Superior temporal gyrus (tissue), 1 donor: ENCODE measurements at regions not wholly inside any gene's neighbourhood (a gene's known extent, or its start where the extent isn't known, plus 50 kb on each side); places are given as distances from the start of the nearest gene placed in this dataset.

ENCODE experiments used
- DNase-seq: peaks from one replicate; pipeline ENCODE4 v3.0.0-alpha.2; 2016; ENCODE audit errors: extremely low spot score

DNA sequence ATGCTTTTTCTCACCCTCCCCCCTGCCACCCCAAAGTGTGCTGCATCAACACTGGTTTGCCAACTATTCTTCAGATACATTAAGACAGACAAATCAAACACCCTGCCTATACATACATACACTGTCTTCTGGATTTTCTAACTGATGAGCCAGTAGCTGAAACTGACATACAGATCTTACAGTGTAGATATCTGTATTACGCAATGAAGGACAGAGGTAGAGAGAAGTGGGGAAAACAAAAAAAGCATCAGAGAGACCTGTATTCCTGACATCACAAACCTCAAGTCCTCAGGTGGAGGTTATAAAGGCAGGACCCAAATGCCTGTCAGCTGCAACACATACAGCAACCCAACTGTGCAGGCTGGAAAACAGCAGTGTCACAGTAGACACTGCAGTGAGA lies 535.4 kb downstream of the HACE1 start:
- no peak for DNase-seq

DNA sequence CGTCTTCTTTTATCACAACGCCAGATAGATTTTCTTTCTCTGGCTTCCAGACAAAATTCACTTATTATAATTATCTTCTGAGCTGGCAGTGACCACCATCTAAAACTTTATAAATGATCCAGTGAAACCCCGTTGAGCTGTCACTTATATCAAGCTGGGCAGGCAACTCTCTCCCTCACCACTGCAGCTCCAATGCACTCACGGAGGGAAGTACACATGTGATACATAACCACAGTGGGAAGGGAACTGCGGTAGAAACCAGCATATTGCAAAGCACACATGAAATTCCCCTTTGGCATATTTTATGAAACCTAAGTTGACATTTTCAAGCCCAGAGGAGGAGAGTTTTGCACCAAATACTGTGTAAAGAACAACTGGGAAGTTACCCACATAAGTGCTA lies 536.9 kb downstream of the HACE1 start:
- no peak for DNase-seq

DNA sequence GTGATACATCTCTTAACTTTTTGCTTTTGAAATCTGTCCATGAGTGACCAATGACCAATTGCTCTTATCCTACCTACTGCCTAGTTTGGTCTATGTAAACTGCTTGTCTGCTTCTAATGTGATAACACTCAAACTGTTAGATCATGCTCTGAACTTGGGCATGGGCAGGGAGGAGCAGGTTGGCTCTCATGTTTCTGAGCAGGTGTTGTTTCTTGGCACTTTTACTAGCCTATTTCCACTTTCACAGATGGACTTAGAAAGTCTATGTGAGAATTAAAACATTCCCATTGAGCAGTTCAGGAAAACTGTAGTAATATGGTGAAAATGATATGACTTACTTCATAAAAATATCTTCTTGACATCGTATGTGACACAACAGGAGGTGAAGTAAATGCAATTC lies 538.4 kb downstream of the HACE1 start:
- no peak for DNase-seq

GRCh38 chr6:104320896-104321295 lies 538.8 kb downstream of the HACE1 start:
- no peak for DNase-seq

- DNase-seq: no peak
These were observed 546.9 kb downstream of the HACE1 start for GRCh38 chr6:104312851-104313250.

DNA sequence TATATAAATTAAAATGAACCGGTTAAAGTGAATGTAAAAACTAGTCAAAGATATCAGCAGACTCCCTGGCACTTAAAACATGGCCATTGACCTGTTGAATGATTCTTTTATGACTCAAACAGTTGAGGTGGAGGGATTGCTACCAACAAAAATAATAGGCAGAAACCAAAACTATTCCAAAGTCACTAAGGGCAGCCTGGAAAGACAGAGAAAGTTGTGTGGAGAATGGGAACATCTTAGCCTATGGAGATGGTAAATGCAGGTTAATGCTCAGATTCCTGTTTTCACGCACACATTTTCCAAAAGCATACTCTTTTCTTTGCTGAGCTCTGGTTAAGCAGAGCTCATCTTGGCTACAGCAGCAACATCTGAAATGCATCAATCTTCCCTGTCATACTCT lies 553.5 kb downstream of the HACE1 start:
- DNase-seq: no peak

DNA sequence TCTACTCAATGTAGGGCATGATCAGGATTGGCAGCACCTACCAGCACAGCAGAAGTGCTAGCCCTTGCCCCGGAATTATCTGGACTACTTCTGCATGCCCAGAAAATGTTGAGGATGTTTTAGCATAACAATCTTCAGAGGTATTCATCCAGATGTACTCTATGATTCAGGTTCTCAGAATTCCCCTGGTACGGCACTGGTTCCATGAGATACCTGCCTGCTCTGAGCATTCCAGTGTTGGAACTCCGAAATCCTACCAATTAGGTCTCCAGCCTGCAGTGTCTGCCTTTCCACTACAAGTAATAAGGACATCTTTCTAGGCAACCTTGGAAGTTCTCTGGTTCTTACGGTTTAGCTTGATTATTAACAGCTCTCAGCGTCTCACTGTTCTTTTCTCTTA lies 554.5 kb downstream of the HACE1 start:
- DNase-seq: no peak

DNA sequence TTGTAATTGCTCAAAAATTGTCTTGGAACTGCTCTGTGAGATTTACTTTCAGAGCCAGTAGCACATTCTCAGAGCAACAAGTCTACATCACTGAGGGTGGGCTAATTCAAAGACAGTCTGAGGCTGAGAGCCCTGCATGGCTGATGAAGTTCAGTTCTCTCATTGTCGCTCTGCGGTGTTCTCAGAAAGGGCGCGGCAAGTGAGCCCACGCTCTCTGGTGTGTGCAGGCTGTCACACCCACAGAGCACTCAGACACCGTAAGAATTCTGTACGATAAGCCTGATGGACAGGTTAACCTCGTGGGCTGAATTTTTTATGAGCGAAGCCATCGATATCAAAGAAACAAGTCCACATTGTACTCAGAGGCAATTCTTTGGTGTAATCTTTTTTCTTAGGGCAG lies 557.8 kb downstream of the HACE1 start:
- DNase-seq: no peak

GRCh38 chr6:104286641-104287040 lies 573.1 kb downstream of the HACE1 start:
- no peak for DNase-seq

DNA sequence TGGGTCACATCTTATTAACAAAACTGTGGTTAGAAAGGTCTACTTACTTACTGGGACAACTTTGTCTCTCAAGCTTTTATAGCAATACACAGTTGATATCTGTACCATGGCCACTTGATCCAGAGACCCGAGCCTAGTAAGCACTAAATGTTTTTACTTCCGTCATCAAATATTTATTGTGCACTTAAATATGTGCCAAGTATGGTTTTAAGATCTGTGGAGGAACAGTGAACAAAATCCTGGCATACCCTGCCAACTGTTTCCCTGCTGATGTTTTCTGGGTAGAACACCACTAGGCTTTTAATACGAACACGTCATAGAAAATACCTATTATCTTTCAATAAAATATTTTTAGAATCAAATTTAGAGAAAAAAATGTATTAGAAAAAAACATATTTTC lies 574.8 kb downstream of the HACE1 start:
- no peak for DNase-seq

- no peak for DNase-seq
These were observed 577.1 kb downstream of the HACE1 start for GRCh38 chr6:104282581-104282980.

- DNase-seq: no peak
These were observed 578.3 kb downstream of the HACE1 start for GRCh38 chr6:104281370-104281769.

GRCh38 chr6:104268389-104268788 lies 591.3 kb downstream of the HACE1 start:
- no peak for DNase-seq

DNA sequence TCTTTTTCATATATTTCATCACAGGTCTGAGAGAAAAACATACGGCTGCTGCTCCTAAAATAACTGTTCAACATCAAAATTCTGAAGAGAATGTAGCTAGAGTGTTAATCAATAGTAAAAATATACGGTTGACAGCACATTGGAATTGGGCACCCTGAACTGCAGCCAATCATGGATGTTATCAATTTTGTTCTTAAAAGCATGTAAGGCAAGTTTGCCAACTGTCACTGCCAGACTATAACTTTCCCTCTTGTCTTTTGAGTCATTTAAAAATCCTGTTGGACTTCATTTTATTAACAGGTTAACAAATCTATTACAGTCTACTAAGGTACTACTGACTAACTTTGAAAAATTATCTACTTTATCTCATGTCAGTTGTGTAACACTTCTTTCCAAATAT lies 592.8 kb downstream of the HACE1 start:
- DNase-seq: no peak

- no peak for DNase-seq
These were observed 603.1 kb downstream of the HACE1 start for GRCh38 chr6:104256646-104257045.

- DNase-seq: no peak
These were observed 606.5 kb downstream of the HACE1 start for GRCh38 chr6:104253236-104253635.

- DNase-seq: no peak
These were observed 607.4 kb downstream of the HACE1 start for GRCh38 chr6:104252276-104252675.

DNA sequence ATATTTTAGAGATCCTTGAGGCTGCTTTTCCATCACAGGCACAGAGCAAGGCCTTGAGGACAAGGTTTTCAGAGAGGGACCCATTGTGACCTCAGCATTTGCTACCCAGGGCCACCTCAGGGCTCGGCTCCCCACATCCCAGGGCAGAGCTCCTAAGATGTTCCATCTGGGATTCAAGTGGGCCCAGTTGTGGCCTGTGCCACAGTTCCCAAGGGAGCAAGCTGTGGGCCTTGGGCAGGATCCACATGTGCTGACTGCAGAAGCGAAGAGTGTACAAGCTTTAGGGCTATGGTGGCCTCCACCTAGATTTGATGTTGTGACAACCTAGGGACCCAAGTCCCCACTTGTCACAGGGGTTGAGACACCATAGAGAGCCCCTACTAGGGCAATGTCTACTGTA lies 608.1 kb downstream of the HACE1 start:
- no peak for DNase-seq

DNA sequence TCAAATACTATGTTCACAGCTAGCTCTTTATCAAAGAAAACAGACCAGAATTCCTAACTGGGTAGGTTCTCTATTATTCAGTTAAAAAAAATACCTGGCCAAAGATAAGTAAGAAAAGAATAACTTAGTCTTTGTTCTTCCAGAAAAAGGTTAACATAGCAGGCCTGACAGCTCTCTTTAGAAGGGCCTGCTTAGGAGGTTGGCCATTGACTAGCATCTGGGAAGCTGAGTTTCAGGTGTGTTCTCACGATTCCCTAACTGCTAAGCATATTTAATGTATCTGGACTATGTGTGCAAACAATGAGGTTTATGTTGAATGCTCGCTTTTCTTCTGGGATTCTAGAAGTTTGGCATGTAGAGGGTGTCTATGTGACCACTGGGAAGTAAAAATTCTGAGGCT lies 618.9 kb downstream of the HACE1 start:
- no peak for DNase-seq

DNA sequence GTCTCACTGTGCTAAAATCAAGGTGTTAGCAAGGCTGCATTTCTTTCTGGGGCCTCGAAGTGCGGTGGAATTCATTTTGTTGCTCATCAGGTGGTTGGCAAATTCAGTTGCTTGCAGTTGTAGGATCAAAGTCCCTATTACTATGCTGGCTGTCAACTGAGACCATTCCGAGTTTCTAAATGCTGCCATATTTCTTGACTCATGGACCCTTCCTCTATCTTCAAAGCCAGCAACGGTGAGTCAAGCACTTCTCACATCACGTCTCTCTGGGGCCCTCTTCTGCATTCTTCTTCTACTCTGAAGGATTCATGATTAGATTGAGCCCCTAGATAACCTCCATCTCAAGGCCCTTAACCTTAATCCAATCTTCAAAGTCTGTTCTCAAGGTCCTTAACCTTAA lies 619.7 kb downstream of the HACE1 start:
- no peak for DNase-seq

- DNase-seq: no peak
These were observed 630.7 kb downstream of the HACE1 start for GRCh38 chr6:104229057-104229456.

GRCh38 chr6:104227508-104227907 lies 632.2 kb downstream of the HACE1 start:
- DNase-seq: no peak

GRCh38 chr6:104226790-104227446 lies 632.8 kb downstream of the HACE1 start:
- DNase-seq: peak; percentile 32

DNA sequence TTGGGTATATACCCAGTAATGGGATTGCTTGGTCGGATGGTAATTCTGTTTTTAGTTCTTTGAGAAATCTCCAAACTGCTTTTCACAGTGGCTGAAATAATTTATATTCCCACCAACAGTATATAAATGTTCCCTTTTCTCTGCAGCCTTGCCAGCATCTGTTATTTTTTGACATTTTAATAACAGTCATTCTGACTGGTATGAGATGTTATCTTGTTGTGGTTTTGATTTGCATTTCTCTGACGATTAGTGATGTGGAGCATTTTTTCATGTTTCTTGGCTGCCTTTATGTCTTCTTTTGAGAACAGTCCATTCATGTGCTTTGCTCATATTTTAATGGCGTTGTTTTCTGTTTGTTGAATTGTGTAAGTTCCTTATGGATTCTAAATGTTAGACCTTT lies 641.6 kb downstream of the HACE1 start:
- no peak for DNase-seq
